Liver (tissue), 8 donors: ENCODE measurements at regions not wholly inside any gene's neighbourhood (a gene's known extent, or its start where the extent isn't known, plus 50 kb on each side); places are given as distances from the start of the nearest gene placed in this dataset.

Experiments
- DNase-seq: peaks from one replicate; pipeline ENCODE4 v3.0.0-alpha.2; 2017; ENCODE audit warnings: low spot score
- H3K27ac ChIP-seq, 2 donors: one replicate each; pipeline ENCODE4 v1.7.0; 2013; ENCODE audit warnings: inconsistent platforms in 2 of 2, low read length in 2 of 2, control low read depth in 1 of 2, low read depth in 1 of 2, mild to moderate bottlenecking in 1 of 2
- H3K27me3 ChIP-seq, 4 donors: one replicate each; pipeline versions ENCODE4 v1.6.1 to v1.7.0; 2013; ENCODE audit warnings: low read length in 3 of 4, inconsistent platforms in 1 of 4, mild to moderate bottlenecking in 1 of 4, moderate library complexity in 1 of 4; ENCODE audit not compliant: control insufficient read depth in 4 of 4, insufficient read depth in 4 of 4
- H3K36me3 ChIP-seq, 4 donors: one replicate each; pipeline versions ENCODE4 v1.6.1 to v1.7.0; 2013; ENCODE audit warnings: low read length in 3 of 4, mild to moderate bottlenecking in 3 of 4, low read depth in 1 of 4, moderate library complexity in 1 of 4; ENCODE audit not compliant: control insufficient read depth in 4 of 4, insufficient read depth in 3 of 4
- H3K4me1 ChIP-seq, 4 donors: one replicate each; pipeline versions ENCODE4 v1.6.1 to v1.7.0; 2013; ENCODE audit warnings: low read length in 3 of 4, mild to moderate bottlenecking in 3 of 4, moderate library complexity in 1 of 4; ENCODE audit not compliant: control insufficient read depth in 4 of 4, insufficient read depth in 4 of 4
- H3K4me3 ChIP-seq, 3 donors: one replicate each; pipeline versions ENCODE4 v1.6.1 to v1.7.0; 2013; ENCODE audit warnings: low read length in 3 of 3, control low read depth in 1 of 3, low read depth in 1 of 3, mild to moderate bottlenecking in 1 of 3
- H3K9ac ChIP-seq, 2 donors: one replicate each; pipeline ENCODE4 v1.7.0; 2013; ENCODE audit warnings: low read length in 2 of 2, mild to moderate bottlenecking in 2 of 2, moderate library complexity in 2 of 2, control low read depth in 1 of 2, low read depth in 1 of 2
- H3K9me3 ChIP-seq, 4 donors: one replicate each; pipeline versions ENCODE4 v1.6.1 to v1.7.0; 2013; ENCODE audit warnings: low read length in 3 of 4; ENCODE audit not compliant: control insufficient read depth in 4 of 4
- CTCF ChIP-seq: fragments of 150-350 bp; IDR thresholded peaks from 2 replicates; pipeline ENCODE4 v1.5.1; 2017; ENCODE audit warnings: improper control_type of control experiment, low read depth, low read length; ENCODE audit not compliant: missing input control
- EGR1 ChIP-seq, 2 donors: IDR thresholded peaks; 2 replicates each; pipeline ENCODE4 v1.6.1; 2016 to 2018; ENCODE audit warnings: antibody characterized with exemption in 2 of 2, low read depth in 2 of 2
- FOXA1 ChIP-seq: IDR thresholded peaks from 2 replicates; pipeline ENCODE4 v1.6.1; 2016; ENCODE audit warnings: antibody characterized with exemption
- GABPA ChIP-seq, 2 donors: IDR thresholded peaks in 1 of 2; conservative IDR thresholded peaks in 1 of 2; 2 replicates each; pipeline ENCODE4 v1.6.1; 2016; ENCODE audit warnings: antibody characterized with exemption in 2 of 2, mild to moderate bottlenecking in 1 of 2, moderate library complexity in 1 of 2
- HNF4A ChIP-seq, 2 donors: conservative IDR thresholded peaks; 2 replicates each; pipeline ENCODE4 v1.6.1; 2016; ENCODE audit warnings: antibody characterized with exemption in 2 of 2, mild to moderate bottlenecking in 2 of 2
- HNF4G ChIP-seq: IDR thresholded peaks from 2 replicates; pipeline ENCODE4 v1.6.1; 2016; ENCODE audit warnings: antibody characterized with exemption
- JUND ChIP-seq, 2 donors: IDR thresholded peaks; 2 replicates each; pipeline ENCODE4 v1.6.1; 2016; ENCODE audit warnings: antibody characterized with exemption in 2 of 2
- NR2F2 ChIP-seq: IDR thresholded peaks from 2 replicates; pipeline ENCODE4 v1.6.1; 2016; ENCODE audit warnings: antibody characterized with exemption
- RAD21 ChIP-seq, 2 donors: IDR thresholded peaks; 2 replicates each; pipeline ENCODE4 v1.6.1; 2016; ENCODE audit warnings: antibody characterized with exemption in 2 of 2, mild to moderate bottlenecking in 2 of 2
- REST ChIP-seq: IDR thresholded peaks from 2 replicates; pipeline ENCODE4 v1.6.1; 2016; ENCODE audit warnings: antibody characterized with exemption, mild to moderate bottlenecking
- RXRA ChIP-seq, 2 donors: IDR thresholded peaks; 2 replicates each; pipeline ENCODE4 v1.6.1; 2017 to 2018; ENCODE audit warnings: antibody characterized with exemption in 2 of 2, mild to moderate bottlenecking in 1 of 2
- SP1 ChIP-seq: IDR thresholded peaks from 2 replicates; pipeline ENCODE4 v1.6.1; 2018; ENCODE audit warnings: antibody characterized with exemption, mild to moderate bottlenecking
- TAF1 ChIP-seq: conservative IDR thresholded peaks from 2 replicates; pipeline ENCODE4 v1.6.1; 2016; ENCODE audit warnings: antibody characterized with exemption, mild to moderate bottlenecking
- YY1 ChIP-seq: IDR thresholded peaks from 2 replicates; pipeline ENCODE4 v1.6.1; 2016; ENCODE audit warnings: antibody characterized with exemption, mild to moderate bottlenecking
- WGBS: extraction: QIAGEN DNeasy Blood & Tissue Kit; methylation state at CpG from one replicate; pipeline ENCODE4 v1.1.7; 2013; 5-methylcytosine and 5-hydroxymethylcytosine counted together
- TF ChIP-seq, protein P1 (sequence below): IDR thresholded peaks from 2 replicates; pipeline ENCODE4 v1.6.1; 2016; ENCODE audit warnings: antibody characterized with exemption
- TF ChIP-seq, protein P2 (sequence below): IDR thresholded peaks from 2 replicates; pipeline ENCODE4 v1.6.1; 2016; ENCODE audit warnings: antibody characterized with exemption
- donor health status: healthy.
- donor health status: healthy.
- donor health status: healthy.
- donor health status: healthy.
- donor health status: healthy.

DNA sequence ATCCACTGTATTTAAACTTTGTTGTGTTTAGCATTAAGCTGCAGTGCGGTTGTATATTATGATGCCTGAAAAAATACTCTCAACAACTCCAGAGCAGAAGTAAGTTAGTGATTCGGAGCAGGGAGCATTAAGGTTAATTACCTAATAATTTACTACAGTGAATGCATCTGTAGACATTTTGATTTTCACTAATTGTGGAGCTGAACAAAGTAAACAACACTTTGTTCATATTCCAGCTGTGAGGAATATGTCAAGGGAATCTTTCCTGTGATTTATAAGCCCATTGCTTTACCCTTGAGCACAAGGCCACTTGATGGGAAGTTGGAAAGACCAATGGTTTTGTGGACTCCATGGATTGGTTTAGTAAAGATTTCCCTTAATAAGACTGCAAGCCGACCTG lies 77.1 kb downstream of the CBLN4 start:
- no peaks in the 10 kb centered on the region for H3K27me3 ChIP-seq
- H3K4me3 ChIP-seq: no peak overlapping the region
- H3K9ac ChIP-seq: no peak overlapping the region
- H3K36me3 ChIP-seq: no peaks in the 10 kb centered on the region
- DNase-seq: no peak
- no peaks in the 10 kb centered on the region for H3K4me1 ChIP-seq
- no peaks in the 10 kb centered on the region for H3K9me3 ChIP-seq
- WGBS: 64% methylated on average over 3 of the region's 3 CpGs
- TF ChIP-seq GABPA (IDR thresholded peaks at IDR 0.05 in 1 of 2, conservative IDR thresholded peaks at IDR 0.05 in 1 of 2) (no peak), HNF4G (no peak)
- no peak overlapping the region for H3K27ac ChIP-seq

GRCh38 chr20:55919956-55920355 lies 85.4 kb downstream of the CBLN4 start:
- Histone ChIP-seq H3K27ac (no peak overlapping the region), H3K27me3 (no peaks in the 10 kb centered on the region), H3K4me1 (no peaks in the 10 kb centered on the region), H3K4me3 (no peak overlapping the region), H3K9ac (no peak overlapping the region), H3K9me3 (peaks cover 0 to 11% (median 2%) of the 10 kb centered on the region in 4 donors), H3K36me3 (no peaks in the 10 kb centered on the region)
- DNase-seq: no peak
- TF ChIP-seq REST: no peak
- no peak for TF ChIP-seq TAF1
- no peak for TF ChIP-seq RAD21 (IDR thresholded peaks at IDR 0.05)
- TF ChIP-seq JUND (IDR thresholded peaks at IDR 0.05): no peak
- TF ChIP-seq HNF4G: no peak
- TF ChIP-seq FOXA1: no peak
- no peak for TF ChIP-seq RXRA (IDR thresholded peaks at IDR 0.05)
- TF ChIP-seq NR2F2: no peak
- no peak for TF ChIP-seq CTCF
- TF ChIP-seq, protein P1, sequence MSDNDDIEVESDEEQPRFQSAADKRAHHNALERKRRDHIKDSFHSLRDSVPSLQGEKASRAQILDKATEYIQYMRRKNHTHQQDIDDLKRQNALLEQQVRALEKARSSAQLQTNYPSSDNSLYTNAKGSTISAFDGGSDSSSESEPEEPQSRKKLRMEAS: no peak
- no peak for TF ChIP-seq HNF4A (conservative IDR thresholded peaks at IDR 0.05)
- TF ChIP-seq SP1: no peak
- no peak for TF ChIP-seq YY1
- no peak for TF ChIP-seq EGR1 (IDR thresholded peaks at IDR 0.05; ENCODE audit: low read depth in 2 of 2)
- TF ChIP-seq, protein P2, sequence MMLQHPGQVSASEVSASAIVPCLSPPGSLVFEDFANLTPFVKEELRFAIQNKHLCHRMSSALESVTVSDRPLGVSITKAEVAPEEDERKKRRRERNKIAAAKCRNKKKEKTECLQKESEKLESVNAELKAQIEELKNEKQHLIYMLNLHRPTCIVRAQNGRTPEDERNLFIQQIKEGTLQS: no peak
